ENCODE measurements at regions not wholly inside any gene's neighbourhood (a gene's known extent, or its start where the extent isn't known, plus 50 kb on each side); places are given as distances from the start of the nearest gene placed in this dataset.
"Not testable (repeated sequence)": the region's sequence is repeated elsewhere in the genome, so short reads cannot be mapped to it uniquely, and the experiment has no call there.

DNA sequence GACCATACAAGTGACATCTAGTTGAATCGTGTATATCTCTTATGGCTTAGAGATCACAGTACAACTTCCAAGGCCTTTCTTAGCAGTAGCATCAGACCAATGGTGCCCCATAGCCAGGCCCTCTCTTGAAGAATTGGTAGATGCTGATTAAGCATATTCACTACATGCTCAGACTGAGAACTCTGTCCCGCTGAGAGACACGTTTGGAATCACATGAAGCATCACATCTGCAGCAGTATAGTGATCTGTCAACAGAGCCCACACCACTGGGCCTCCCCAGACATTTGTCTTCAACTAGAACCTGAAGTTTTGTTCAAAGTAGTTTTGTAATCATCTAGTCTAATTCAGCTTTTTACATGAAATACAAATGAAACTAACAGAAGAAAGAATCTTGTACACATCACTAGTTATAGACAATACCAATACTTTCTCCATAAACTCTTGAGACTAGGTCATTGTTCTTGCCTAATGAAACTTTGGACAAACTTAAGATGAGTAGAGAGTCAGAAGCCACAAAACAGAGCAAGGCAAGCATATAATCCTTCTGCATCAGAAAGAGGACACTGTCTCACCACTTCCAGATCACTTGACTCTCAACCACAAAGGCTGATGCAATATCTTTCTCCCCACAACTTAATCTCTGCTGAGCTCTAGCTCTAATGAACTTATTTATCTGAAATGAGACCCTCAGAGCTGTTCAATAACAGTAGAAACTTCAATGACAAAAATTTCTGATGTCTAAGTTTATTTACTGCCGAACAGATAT lies 182.7 kb downstream of the TBX18 start:
- DNase-seq (ENCODE audit: low spot score): peak; percentile 51

DNA sequence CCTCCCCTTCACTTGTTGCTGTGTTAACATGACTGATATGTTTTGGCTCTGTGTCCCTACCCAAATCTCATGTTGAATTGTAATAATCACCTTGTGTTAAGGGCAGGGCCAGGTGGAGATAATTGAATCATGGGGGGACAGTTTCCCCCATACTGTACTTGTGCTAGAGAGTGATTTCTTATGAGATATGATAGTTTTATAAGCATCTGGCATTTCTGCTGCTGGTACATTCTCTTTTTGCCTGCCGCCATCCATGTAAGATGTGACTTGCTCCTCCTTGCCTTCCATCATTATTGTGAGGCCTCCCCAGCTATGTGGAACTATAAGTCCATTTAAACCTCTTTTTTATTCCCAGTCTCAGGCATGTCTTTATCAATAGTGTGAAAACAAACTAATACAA lies 185.0 kb downstream of the TBX18 start:
- no peak for DNase-seq (ENCODE audit: low spot score)

DNA sequence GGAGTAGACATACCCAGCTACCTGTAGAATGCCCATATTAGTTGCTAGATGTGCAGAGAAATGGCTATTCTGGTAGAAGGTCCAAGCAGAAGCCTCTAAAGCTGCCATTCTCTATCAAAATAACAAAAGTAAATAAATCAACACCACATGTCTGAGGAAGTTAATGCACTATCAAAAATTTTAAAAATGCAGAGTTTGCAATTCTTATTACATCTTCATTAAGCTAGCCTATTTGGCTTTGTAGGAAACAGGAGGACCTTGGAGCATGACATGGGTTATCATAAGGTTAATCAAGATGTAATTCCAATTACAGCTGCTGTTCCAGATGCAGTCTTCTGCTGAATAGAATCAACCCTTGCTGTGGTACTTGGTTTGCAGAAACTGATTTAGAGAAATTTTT lies 188.4 kb downstream of the TBX18 start:
- no peak for DNase-seq (ENCODE audit: low spot score)

DNA sequence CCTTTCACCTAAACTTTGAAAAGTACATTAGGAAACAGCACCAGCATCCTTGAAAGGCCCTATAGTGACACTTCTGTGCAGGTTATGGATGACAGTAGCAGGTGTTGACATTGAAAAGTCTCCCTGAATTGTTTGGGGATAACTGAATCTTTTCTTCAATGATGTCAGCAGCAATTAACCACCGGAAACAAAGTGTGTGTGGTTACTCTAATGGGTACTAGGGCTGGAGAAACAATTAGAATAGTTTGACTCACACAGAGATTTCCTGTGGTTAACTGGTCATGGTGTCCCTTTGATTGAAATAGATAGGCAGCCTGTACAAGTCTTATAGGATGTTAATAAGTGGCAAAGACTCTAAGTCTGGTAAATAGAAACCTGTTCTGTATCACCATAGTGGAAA lies 189.1 kb downstream of the TBX18 start:
- peak; percentile 20 for DNase-seq (ENCODE audit: low spot score)

DNA sequence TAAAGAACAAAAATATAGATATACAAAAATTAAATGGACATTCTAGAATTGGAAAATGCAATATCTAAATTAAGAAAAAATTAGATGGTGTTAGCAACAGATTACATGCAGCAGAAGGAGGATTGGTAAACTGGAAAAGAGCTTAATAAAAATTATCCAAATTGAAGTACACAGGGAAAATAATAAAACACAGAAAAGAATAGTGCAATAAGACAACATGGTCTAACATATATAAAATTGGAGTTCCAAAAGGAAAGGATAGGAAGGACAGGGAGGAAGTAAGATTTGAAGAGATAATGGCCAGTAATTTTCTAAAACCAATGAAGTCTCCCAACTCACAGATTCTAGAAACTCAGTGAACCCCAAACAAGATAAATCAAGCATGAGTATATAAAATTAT lies 194.5 kb downstream of the TBX18 start:
- no peak for DNase-seq (ENCODE audit: low spot score)

DNA sequence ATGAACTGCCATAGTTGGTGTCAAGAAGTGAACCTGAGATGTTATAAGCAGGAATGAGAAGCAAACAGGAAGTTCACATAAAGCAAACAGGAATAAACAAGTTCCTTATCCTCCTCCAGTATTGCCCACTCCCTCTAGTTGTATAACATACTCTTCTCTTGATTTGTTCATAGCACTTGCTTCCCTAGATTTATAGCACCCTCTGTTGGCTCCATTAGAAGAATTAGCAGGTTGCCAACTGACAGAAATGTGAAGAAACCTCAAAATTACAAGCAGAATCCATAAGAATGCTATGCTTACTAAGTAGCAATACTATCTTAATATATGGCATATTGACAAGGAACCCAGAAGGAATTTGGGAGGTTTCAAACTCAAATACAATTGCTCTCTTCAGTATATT lies 195.4 kb downstream of the TBX18 start:
- peak; percentile 34 for DNase-seq (ENCODE audit: low spot score)

DNA sequence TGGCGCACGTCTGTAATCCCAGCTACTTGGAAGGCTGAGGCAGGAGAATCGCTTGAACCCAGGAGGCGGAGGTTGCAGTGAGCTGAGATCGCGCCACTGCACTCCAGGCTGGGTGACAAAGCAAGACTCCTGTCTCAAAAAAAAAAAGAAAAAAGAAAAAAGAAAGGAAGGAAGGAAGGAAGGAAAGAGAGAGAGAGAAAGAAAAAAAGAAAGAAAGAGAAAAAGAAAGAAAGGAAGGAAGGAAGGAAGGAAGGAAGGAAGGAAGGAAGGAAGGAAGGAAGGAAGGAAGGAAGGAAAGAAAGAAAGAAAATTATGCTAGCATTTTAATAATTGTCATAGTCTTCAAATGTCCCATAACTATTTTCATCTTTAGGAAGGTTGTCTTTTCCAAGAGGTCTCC lies 198.7 kb downstream of the TBX18 start:
- not testable (repeated sequence) for DNase-seq (ENCODE audit: low spot score)

DNA sequence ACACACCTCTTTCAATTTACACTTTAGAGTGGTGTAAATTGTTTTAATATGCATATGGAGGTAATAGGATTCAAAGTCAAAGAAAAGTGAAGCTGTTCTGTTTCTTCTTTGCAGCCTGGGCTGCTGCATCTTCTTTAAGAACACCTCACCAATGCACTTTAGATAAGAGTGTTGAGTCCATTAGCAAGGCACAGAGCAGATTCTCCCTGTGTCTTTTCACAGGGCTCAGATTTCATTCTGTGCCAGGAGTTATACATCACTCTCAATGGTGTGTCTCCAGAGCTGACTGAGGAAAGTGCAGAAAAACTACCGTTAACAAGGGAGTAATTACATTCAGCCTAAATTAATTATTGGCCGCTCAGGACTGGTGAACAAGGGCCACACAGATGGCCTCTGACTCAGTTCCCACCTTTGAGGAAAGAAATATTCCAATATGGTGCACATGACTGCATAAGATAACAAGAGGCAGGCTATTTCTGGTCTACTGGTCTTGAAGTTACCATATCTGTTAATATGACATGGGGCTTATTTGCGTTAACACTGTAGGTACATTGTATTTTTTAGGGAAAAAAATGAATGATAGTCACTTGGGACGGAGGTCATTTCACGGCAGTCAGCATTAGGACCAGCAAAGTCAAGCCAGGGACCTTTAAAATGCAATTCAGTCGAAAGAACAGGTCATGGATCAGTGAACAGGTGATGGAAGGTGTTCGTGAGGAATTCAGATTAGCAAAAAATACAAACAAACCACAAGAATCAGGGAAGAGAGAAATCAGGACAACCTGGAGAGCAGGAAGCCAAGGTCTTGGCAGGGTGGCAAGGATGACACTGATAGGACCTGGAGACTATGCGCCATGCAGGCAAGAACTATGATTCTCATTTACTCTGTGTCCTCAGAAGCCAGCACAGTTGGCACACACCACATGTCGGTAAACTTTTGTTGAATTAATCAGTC lies 203.7 kb downstream of the TBX18 start:
- no peak for DNase-seq (ENCODE audit: low spot score)

DNA sequence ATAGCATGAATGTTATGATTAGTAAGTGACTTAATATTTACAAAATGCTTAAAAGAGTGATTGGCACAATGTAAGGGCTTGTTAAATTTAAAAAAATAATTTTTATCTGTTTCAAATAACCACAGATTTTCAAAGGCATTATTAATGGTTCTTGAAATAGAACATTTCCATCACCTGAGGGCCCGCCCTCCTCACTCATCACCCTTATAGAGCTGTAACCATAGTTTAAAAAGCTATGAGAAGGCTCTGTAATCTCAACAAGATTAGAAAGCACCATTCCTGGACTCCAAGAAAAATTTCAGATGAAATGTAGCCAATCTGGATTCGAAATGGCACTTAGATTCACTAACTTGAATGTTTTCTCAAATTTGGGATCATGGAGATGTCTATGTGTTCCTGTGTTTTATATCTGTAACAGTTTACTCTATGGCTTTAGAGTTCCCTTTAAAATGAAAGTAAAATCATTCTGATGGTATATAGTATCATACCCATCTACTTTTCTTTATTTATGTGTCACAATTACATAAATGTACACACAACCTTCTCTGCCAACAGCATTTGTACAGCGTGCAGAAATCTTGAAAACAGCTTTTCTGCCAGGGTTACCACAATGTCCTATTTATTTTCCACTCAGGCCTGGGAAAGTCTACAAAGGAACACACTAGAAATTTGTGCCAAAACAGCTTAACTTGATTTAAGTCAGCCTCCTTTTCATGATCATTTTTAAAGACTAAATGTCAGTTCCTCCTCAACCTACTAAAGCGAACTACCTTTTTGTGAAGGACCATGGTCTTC lies 207.7 kb downstream of the TBX18 start:
- no peak for DNase-seq (ENCODE audit: low spot score)

DNA sequence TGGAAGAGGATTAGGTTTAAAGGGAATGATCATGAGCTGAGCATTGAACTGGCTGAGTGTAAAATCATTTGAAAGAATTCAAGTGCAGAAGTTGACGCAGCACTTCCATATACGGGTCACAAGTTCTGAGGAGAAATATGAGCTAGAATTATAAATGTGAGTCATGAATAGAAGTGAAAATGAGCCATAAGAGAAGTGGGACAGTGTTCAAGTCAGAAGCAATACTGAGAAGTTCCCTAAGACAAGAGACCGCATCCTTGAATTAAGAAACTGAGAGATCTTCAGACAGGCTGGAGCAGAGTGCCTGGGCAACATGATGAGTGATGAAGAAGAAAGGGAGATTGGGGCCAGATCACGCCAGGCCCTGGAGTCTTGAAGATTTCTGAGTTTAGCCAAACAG lies 209.7 kb downstream of the TBX18 start:
- no peak for DNase-seq (ENCODE audit: low spot score)

DNA sequence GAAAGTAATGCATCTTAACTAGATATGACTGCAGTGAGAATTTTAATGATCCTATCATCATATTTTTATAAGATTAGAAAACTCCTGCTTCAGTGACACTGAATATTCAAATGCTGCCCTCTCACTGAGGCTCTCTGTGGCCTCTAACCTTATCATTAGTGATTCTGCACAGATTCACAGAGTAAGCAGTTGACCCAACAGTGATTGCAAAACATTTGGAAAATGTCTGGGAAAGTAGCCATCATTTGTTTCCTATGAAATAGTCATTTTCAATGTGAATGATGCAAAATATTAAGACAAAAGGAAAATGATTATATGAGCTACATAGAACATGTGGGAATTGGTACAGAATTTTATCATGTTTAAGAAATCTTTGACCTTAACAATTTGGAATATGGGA lies 210.3 kb downstream of the TBX18 start:
- peak; percentile 60 for DNase-seq (ENCODE audit: low spot score)

DNA sequence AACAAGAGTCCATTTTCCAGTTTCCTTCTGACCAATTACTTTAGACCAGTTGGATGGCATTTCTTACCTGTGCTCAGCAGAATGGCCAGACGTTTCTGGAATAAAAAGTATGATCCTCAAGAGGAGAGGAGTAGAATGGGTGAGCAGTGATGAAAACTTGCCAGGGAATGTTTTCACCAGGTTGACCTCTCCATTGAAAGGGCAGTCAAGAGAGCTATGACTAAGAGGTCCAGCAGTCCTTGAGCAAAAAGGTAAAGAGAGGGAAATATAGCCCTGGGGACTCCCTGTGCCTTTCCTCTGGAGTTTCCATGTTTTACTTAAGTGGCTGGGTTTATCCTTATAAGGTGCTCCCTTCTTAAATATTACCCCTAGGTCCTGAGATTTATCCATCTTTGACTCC lies 210.9 kb downstream of the TBX18 start:
- no peak for DNase-seq (ENCODE audit: low spot score)

DNA sequence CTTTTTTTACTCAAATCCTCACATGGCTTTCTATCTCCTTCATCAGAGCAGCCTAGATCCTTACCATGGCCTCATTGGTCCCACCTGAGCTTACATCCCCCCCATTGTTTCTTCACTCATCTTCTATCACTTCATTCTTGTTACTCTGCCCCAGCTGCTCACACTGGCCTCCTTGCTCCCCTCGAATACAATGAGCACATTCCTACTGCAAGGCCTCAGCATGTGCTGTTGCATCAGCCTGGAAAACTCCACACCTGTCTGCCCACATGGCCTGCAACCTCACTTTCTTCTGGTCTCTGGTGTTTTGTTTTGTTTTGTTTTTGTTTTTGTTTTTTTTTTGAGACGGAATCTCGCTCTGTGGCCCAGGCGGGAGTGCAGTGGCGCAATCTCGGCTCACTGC lies 212.6 kb downstream of the TBX18 start:
- DNase-seq (ENCODE audit: low spot score): no peak

DNA sequence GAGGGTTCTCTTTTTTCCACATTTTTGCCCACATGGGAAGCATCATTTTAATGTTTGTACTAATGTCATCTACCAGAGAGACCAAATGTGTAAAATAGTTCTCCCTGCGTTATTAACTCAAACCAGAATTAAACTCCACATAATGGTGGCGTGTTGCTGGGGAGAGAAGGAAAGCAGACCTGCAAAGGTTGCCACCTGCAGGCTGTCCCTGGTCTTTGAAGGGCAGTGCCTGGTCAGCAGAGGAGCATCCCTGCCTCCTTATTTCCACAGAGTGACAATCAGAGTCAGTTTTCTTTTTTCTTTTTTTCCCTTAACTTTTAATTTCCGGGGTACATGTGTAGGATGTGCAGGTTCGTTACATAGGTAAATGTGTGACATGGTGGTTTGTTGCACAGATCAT lies 214.5 kb downstream of the TBX18 start:
- DNase-seq (ENCODE audit: low spot score): no peak

DNA sequence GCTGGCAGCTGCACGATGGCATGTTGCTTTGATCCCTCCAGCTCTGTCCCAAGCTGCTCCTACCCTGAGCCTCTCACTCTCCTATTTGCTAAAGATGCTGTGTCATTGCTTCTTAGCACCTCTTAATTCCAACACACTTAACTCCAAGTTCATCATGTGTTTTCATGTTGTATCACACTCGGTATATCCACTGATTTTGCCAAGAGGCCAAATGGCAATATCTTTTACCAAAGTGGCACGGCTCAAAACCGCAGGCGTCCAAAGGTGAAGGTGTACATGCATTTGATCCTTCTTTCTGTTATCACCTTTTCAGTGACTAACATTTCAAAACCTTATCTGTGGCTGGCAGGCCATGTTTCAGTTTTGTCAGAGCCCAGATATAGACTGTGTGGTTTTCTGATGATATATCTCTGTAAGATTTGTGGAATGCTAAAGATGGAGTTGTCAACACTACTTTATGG lies 217.0 kb downstream of the TBX18 start:
- no peak for DNase-seq (ENCODE audit: low spot score)

DNA sequence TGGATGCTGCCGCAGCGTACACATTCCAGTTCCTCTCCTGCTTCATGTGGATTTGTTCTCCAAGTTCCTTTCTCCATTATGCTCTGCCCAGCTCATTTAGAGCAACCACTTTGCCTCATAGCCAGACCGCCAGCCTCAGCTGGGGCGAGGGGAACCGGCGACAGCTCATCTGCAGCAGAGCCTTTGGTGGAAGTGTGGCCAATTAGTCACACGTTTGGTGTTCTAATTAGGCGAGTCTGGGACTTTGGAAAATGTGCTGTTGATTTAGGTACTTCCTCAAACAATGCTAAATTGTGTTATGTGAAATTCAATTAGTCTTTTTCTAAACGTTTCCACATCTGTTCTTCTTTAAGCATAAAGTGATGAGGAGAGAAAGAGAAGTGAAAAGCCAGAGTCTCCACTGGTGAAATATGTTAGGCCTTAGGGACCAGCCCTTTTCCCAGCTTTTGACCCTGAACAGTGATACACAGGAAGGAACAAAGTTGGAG lies 217.9 kb downstream of the TBX18 start:
- peak; percentile 73 for DNase-seq (ENCODE audit: low spot score)

DNA sequence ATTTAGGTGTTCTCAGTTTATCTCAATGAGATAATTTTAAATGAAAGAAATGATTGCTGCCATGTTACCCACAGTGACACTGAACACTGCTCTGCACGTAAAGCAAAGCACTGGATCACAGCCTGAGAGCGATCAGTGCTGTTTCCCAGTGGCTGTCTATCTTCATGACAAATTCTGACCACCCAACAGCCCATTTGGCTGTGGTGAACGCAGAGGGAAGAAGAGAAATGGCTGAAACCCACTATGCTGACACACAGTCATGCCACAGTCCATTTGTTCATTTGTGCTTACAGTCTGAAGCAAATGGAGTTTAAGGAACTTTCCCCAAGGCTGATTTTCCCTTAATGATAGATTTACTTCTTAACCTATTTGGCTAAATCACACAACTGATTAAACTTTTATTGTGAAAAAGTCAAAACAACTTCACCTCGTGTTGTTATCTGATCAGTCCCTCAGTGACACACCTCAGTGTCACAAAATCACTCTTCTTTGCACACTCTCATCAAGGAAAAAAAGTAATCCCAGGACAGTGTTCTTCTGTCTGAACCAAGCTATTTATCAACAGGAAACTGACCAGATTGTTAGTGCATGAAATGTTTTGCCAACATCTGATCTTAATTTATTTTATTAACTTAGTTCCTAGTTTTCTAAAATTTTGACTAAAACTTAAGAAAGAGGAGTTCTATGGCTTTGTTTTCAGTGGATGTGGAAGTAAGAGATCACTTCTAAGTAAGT lies 225.1 kb downstream of the TBX18 start:
- DNase-seq (ENCODE audit: low spot score): peak; percentile 28

DNA sequence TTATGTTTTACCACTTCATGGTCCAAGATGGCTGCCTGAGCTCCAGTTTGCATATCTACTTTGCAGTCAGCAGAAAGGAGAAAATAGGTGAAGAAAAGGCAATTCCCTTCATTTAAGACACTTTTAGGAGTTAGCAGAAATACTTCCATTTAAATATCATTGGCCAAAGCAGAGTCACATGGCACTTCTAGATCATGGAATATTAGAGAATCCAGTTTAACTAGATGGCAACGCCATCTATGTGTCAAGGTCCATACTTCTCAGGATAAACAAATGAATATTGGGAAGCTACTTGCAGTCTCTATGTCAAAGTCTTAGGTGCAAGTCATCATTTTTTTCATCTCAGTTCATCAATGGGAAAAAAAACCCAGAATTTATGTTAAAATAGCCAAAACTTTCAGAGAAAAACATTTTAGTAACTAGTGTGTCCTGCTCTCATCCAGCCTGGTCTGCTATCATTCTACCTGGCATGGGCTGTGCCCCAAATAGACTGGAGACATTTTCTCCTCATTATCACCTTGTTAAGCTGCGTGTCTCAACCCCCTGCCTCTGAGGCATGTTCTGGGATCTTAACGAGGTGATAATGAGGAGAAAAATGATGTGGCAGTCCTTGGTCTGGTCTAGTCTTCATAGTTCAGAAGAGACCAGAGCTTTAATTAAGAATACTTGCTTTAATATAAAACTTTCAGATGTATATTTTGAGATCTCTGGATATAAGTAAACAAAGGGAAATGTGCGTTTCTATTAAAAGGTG lies 227.3 kb downstream of the TBX18 start:
- no peak for DNase-seq (ENCODE audit: low spot score)

DNA sequence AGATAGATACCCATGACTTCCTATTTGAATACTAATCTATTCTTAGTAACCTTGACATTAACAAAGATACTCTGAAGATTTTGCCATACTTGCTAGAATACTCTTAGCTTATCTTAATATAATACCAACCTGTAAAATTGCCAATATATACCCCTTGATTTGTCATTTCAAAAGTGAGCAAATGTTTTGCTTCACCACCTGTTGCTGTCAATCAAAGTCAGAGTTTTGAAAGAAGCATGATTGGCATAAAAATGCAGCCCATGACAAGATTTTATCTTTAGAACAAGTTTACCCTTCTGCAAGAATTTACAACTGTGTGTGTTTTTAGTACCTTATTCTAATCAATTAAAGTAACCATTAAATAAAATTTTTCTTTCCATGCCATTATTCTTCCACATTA lies 236.2 kb downstream of the TBX18 start:
- DNase-seq (ENCODE audit: low spot score): no peak

DNA sequence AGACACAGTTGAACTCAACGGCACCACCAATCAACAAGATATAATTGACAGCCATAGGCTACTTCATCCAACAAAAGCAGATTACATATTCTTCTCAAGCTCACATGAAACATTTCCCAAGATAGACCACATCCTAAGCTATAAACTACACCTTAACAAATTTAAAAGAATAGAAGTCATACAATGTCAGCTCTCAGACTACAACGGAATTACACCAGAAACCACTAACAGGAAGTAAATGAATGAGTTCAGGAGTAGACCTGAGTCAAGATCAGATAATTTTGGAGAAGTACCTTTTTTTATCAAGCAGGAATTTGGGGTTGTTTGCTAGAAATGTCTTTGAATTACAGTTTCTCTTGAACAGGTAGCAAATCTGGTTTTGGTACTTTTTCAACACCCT lies 237.8 kb downstream of the TBX18 start:
- no peak for DNase-seq (ENCODE audit: low spot score)

DNA sequence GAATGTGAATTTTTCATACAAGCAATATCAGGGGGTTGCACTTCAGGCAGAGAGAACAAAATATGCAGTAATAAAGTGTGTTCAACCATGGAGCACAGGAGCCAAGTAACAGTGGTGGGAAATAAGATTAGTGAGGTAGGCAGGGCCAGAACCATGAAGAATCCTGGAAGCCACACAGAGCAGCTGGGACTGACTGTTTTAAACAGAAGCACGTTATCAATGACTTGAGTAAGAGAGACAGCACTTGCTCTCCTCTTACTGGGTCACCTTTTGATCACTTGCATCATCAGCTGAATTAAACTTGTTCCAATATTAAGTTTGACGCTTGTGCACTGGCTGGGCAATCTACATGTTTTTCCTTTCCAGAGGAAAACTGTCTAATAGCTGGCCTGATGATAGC lies 238.5 kb downstream of the TBX18 start:
- no peak for DNase-seq (ENCODE audit: low spot score)

All from GM03348 (cell line).